ENCODE measurements at regions not wholly inside any gene's neighbourhood (a gene's known extent, or its start where the extent isn't known, plus 50 kb on each side); places are given as distances from the start of the nearest gene placed in this dataset.

- TF ChIP-seq, protein P1, sequence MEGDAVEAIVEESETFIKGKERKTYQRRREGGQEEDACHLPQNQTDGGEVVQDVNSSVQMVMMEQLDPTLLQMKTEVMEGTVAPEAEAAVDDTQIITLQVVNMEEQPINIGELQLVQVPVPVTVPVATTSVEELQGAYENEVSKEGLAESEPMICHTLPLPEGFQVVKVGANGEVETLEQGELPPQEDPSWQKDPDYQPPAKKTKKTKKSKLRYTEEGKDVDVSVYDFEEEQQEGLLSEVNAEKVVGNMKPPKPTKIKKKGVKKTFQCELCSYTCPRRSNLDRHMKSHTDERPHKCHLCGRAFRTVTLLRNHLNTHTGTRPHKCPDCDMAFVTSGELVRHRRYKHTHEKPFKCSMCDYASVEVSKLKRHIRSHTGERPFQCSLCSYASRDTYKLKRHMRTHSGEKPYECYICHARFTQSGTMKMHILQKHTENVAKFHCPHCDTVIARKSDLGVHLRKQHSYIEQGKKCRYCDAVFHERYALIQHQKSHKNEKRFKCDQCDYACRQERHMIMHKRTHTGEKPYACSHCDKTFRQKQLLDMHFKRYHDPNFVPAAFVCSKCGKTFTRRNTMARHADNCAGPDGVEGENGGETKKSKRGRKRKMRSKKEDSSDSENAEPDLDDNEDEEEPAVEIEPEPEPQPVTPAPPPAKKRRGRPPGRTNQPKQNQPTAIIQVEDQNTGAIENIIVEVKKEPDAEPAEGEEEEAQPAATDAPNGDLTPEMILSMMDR (IDR thresholded peaks at IDR 0.05) = no peak
- TF ChIP-seq POLR2A (IDR thresholded peaks at IDR 0.05) = no peak
These were observed 109.1 kb downstream of the C17orf67 start for GRCh38 chr17:56724664-56725063.

Measured in body of pancreas (tissue), 4 donors.